ENCODE measurements at regions not wholly inside any gene's neighbourhood (a gene's known extent, or its start where the extent isn't known, plus 50 kb on each side); places are given as distances from the start of the nearest gene placed in this dataset.

GRCh38 chr12:25034676-25035075 lies 85.8 kb upstream of the BCAT1 start:
- H3K27me3 ChIP-seq (ENCODE audit: low read length) = peaks cover 62% of the 10 kb centered on the region
- ChIA-PET CTCF (no interaction called here), POLR2A (ENCODE audit: unreplicated experiment) (no interaction called here)
- no peak overlapping the region for H3K4me3 ChIP-seq (ENCODE audit: low read length)
- TF ChIP-seq EZH2 (IDR thresholded peaks at IDR 0.05; ENCODE audit: low read length, unreplicated experiment) (no peak), EZH2phosphoT487 (IDR thresholded peaks at IDR 0.05; ENCODE audit: borderline replicate concordance, low read length) (no peak), CTCF (conservative IDR thresholded peaks at IDR 0.05; ENCODE audit: low read depth, low read length) (no peak)
- no peaks in the 10 kb centered on the region for H3K36me3 ChIP-seq (ENCODE audit: low read depth, low read length)
- no peaks in the 10 kb centered on the region for H3K9me2 ChIP-seq (replicated peaks; ENCODE audit: low read length)
- no peak overlapping the region for H3K27ac ChIP-seq (ENCODE audit: low read length)
- no TSS peak for BruUV-seq (replicated peaks)
- H4K20me1 ChIP-seq (ENCODE audit: low read length) = no peaks in the 10 kb centered on the region
- H3K79me2 ChIP-seq (ENCODE audit: low read length) = no peaks in the 10 kb centered on the region
- no peaks in the 10 kb centered on the region for H3F3A ChIP-seq (ENCODE audit: low read length, unreplicated experiment)
- DNase-seq (no peak), ATAC-seq (no peak)
- intact Hi-C loops (cut with micrococcal nuclease) = no loop called here
- H3K4me2 ChIP-seq (ENCODE audit: low read length) = no peak overlapping the region
- no peaks in the 10 kb centered on the region for H3K4me1 ChIP-seq (ENCODE audit: insufficient read depth, low read length)
- H2AFZ ChIP-seq (ENCODE audit: low read length) = no peak overlapping the region
- H3K9ac ChIP-seq (ENCODE audit: low read length) = no peak overlapping the region
- H3K9me3 ChIP-seq (ENCODE audit: low read length) = no peaks in the 10 kb centered on the region

GRCh38 chr12:25025951-25026490 lies 77.1 kb upstream of the BCAT1 start:
- CTCF ChIA-PET = no interaction called here
- no peaks in the 10 kb centered on the region for H3K4me1 ChIP-seq (ENCODE audit: insufficient read depth, low read length)
- no peak overlapping the region for H3K9ac ChIP-seq (ENCODE audit: low read length)
- intact Hi-C loops (cut with micrococcal nuclease) = no loop called here
- no peaks in the 10 kb centered on the region for H3K36me3 ChIP-seq (ENCODE audit: low read depth, low read length)
- no peak overlapping the region for H3K4me2 ChIP-seq (ENCODE audit: low read length)
- H3K79me2 ChIP-seq (ENCODE audit: low read length) = no peaks in the 10 kb centered on the region
- no peaks in the 10 kb centered on the region for H3K9me3 ChIP-seq (ENCODE audit: low read length)
- no peak overlapping the region for H2AFZ ChIP-seq (ENCODE audit: low read length)
- BruUV-seq (replicated peaks) = no TSS peak
- no peak for DNase-seq
- no peaks in the 10 kb centered on the region for H4K20me1 ChIP-seq (ENCODE audit: low read length)
- no peak overlapping the region for H3K27ac ChIP-seq (ENCODE audit: low read length)
- no peaks in the 10 kb centered on the region for H3K9me2 ChIP-seq (replicated peaks; ENCODE audit: low read length)
- ATAC-seq = no peak
- H3K27me3 ChIP-seq (ENCODE audit: low read length) = peaks cover 27% of the 10 kb centered on the region
- TF ChIP-seq CTCF (conservative IDR thresholded peaks at IDR 0.05; ENCODE audit: low read depth, low read length) (no peak), EZH2phosphoT487 (IDR thresholded peaks at IDR 0.05; ENCODE audit: borderline replicate concordance, low read length) (no peak), EZH2 (IDR thresholded peaks at IDR 0.05; ENCODE audit: low read length, unreplicated experiment) (no peak)
- no peaks in the 10 kb centered on the region for H3F3A ChIP-seq (ENCODE audit: low read length, unreplicated experiment)
- POLR2A ChIA-PET (ENCODE audit: unreplicated experiment) = no interaction called here
- no peak overlapping the region for H3K4me3 ChIP-seq (ENCODE audit: low read length)

- Histone ChIP-seq H3K4me3 (ENCODE audit: low read length) (no peak overlapping the region), H3K79me2 (ENCODE audit: low read length) (no peaks in the 10 kb centered on the region), H3K4me1 (ENCODE audit: insufficient read depth, low read length) (no peaks in the 10 kb centered on the region), H3K4me2 (ENCODE audit: low read length) (no peak overlapping the region), H3K9ac (ENCODE audit: low read length) (no peak overlapping the region), H4K20me1 (ENCODE audit: low read length) (no peaks in the 10 kb centered on the region), H3K36me3 (ENCODE audit: low read depth, low read length) (no peaks in the 10 kb centered on the region), H3K27me3 (ENCODE audit: low read length) (peaks cover 23% of the 10 kb centered on the region; the same call in 1 of the 2 replicates), H3K27ac (ENCODE audit: low read length) (no peak overlapping the region), H3K9me3 (ENCODE audit: low read length) (no peaks in the 10 kb centered on the region), H3F3A (ENCODE audit: low read length, unreplicated experiment) (no peaks in the 10 kb centered on the region), H3K9me2 (replicated peaks; ENCODE audit: low read length) (no peaks in the 10 kb centered on the region), H2AFZ (ENCODE audit: low read length) (no peak overlapping the region)
- BruUV-seq (replicated peaks) = no TSS peak
- DNase-seq (no peak), ATAC-seq (no peak)
- ChIA-PET CTCF (interaction anchor here (0.7 kb wide), 1 partner anchor 98 kb away, joined by 4 read pairs; no protein-coding TSS in a partner anchor), POLR2A (ENCODE audit: unreplicated experiment) (no interaction called here)
- TF ChIP-seq EZH2 (IDR thresholded peaks at IDR 0.05; ENCODE audit: low read length, unreplicated experiment) = no peak
- no peak for TF ChIP-seq EZH2phosphoT487 (IDR thresholded peaks at IDR 0.05; ENCODE audit: borderline replicate concordance, low read length)
- no peak for TF ChIP-seq CTCF (conservative IDR thresholded peaks at IDR 0.05; ENCODE audit: low read depth, low read length)
- intact Hi-C loops (cut with micrococcal nuclease) = no loop called here
These were observed 76.4 kb upstream of the BCAT1 start for GRCh38 chr12:25025260-25025659.

Measured in PC-3 (cell line).